HG03135 (cell line): ENCODE measurements at regions not wholly inside any gene's neighbourhood (a gene's known extent, or its start where the extent isn't known, plus 50 kb on each side); places are given as distances from the start of the nearest gene placed in this dataset.

Source experiments
- ATAC-seq: cut with Tn5 transposase; IDR thresholded peaks from one replicate; pipeline ENCODE4 v1.9.1; 2021; ENCODE audit warnings: mild to moderate bottlenecking, moderate library complexity; ENCODE audit not compliant: unreplicated experiment

- no peak for ATAC-seq
Observed at GRCh38 chr5:133905424-133905823, 63.0 kb downstream of the C5orf15 start.

DNA sequence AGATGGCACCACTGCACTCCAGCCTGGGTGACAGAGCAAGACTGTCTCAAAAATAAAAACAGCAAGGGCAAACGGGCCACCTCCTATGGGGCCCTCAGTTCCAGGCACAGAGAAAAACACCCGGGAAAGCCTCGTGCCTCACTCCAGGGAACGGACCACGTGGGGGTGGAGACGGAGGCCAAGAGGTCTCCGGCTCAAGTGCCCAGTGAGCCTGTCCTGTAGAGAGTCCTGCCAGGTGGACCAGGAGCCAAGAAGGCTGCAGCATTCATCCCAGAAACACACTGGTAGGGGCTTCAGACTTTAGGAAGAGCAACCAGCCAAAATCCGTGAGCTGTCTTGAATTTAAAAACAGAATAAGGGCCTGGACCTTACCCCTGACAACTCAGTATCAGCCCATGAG lies 63.8 kb downstream of the C5orf15 start:
- ATAC-seq = no peak

GRCh38 chr5:133902511-133903118 lies 65.8 kb downstream of the C5orf15 start:
- ATAC-seq = no peak

DNA sequence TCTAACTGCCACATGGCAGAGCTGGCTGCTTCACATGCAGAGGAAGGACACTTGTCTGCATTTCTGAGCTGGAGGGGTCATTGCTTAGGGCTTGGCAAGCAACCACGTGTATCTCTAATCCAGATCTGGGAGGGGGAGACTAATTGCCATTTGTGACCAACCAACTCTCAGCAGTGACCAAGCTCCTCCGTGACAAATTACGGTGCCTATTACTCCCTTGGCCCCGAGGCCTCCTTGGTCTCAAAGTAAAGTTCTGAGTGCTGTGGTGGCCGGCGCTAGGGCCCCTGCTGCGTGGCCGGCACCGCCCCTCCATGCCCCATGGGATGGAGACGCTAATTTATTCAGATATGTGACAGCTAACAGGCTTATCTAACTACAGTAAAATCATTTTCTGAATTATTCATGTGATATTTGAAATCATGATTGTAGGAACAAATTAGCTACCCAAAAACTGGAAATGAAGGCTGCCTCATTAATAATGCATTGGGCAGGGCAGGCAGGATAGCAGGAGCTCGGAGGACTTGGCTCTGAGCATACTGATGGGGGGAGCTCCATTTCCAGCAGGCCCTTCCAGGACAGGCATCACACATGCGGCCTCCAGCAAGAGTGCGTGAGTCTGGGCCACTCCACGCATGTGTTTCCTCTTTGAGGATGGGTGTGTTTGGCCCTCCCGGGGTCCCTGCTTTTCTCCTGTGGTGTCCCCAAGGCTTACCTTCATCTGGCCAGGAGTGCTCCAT lies 67.7 kb downstream of the C5orf15 start:
- ATAC-seq = no peak

GRCh38 chr5:133899506-133899905 lies 68.9 kb downstream of the C5orf15 start:
- no peak for ATAC-seq

DNA sequence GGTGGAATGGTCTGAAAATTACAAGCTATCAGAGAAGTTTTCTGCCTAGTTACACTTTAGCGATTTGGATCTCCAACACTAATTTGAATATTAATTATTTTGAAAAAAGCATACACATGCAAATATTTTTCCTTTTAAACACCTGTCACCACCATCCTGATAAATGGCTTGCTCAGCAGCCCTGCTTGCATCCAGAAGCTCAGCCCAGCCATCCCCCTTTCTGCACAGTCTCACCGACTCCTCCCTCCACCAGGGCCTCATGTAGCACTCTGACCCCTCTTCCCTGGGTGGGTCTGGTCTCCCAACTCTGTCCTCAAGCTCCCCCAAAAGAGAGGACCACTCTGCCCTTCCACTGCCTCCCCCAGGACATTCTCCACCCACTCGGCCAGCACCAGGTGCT lies 70.0 kb downstream of the C5orf15 start:
- ATAC-seq = no peak

- no peak for ATAC-seq
Observed at GRCh38 chr5:133897431-133897830, 71.0 kb downstream of the C5orf15 start.

- no peak for ATAC-seq
Observed at GRCh38 chr5:133896873-133897272, 71.6 kb downstream of the C5orf15 start.

DNA sequence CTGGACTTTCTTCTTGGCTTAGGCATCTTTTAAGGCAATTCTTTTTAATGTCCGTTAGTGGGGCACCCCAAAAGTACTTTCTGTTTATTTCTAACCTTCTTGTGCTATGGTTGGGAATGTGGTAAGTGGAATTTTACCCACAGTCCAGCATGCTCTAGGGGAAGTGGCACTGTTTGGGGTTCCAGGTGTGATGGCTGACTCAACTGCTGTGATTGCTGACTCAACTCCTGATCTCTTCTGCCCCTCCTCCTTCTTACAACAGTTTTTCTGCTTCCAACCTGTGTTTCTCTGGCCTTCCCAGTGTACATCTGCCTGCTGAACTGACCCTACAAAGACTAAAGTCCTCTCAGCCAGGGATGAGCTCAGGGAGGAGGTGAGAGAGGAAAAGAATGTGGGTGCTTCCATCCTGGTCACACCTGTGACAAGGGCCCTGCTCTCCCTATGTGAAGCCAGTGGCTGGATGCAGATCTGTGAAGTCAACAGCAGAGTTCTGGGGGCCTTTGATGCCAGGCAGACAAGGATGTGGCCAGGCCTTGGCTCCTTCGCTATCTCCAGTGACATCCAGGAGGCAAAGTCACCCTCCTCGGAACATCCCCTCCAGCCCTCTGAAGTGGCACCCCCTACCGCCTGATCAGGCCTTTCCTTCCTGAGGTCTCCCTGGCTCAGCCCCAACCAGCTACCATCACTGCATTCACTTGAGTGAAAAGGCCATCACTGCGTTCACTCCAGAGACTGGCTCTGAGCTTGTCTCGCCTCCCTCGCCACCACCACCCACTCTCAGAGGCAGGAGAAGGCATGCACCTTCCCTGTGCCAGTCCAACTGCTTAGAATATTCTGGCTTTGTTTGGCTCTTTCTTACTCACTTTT lies 72.2 kb downstream of the C5orf15 start:
- ATAC-seq = no peak

DNA sequence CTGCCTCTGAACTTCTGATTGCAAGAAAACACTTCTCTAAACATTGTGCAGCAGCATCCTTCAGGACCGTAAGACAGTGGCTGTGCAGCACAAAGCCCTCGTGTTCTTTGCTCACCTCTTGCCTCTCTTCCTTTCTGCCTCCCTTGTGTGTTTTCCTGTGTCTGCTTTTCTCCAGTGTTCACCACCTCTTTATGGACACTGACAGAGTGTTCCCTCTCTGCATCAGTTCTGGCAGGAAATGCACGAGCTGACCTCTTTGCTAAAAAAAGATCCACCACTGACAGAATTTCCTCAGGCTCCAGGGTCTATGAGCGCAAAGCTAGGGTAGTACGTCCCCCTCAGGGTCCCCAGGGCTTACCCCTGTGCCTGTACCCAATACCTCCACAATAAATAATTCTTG lies 74.3 kb downstream of the C5orf15 start:
- ATAC-seq = no peak

DNA sequence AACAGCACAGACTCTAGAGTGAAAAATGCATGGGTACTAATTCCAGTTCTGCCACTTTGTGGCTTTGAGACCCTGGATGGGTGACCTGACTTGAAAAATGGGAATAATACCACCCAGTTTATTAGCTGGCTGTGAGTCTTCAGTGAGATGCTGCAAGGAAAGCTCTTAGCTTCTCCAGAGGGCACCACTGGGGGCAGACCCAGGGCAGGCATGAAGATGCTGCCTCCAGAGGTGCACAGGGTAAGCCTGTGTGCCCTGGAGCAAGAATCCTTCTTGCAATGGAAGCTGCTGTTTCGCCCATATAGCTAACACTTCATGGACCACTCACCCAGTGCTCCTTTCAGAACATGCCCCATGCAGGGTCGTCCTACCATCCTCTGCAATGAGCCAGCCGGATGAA lies 75.7 kb downstream of the C5orf15 start:
- ATAC-seq = no peak

- ATAC-seq = no peak
Observed at GRCh38 chr5:133892306-133892705, 76.1 kb downstream of the C5orf15 start.

DNA sequence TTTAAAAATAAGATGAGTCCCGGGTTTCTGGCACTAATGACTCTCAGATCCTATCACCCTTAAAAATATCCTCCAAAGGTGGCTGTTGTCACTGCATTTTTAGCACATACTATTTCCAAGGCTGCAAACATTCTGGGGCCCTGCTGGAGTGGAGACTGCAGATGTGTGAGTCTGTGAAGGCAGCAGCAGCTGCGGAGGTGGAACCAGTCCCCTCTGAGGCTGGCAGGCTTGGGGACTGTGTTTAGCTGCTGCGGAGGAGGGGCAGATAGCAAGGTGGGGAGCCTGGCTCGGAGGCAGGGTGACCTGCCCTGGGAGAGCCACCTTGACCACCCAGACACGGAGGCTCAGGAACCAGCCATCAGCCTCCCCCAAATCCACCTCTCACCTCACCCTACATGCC lies 77.0 kb downstream of the C5orf15 start:
- no peak for ATAC-seq

- ATAC-seq = no peak
Observed at GRCh38 chr5:133890776-133891280, 77.6 kb downstream of the C5orf15 start.

DNA sequence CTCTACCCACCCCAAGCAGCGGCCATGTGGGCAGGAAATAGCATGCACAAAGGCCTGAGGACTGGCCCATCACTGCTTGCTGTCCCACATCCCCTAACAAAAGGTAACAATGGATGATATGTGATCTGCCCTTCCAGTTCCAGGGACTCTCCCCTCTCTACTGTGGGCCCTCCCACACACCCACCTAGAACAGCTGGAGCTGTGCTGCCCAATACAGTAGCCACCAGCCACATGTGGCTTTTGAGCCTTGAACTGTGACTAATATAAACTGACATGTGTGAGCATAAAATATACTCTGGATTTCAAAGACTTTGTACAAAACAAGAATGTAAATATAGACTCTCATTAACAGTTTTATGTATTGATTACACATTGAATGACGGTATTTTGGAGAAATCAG lies 78.1 kb downstream of the C5orf15 start:
- ATAC-seq = no peak

DNA sequence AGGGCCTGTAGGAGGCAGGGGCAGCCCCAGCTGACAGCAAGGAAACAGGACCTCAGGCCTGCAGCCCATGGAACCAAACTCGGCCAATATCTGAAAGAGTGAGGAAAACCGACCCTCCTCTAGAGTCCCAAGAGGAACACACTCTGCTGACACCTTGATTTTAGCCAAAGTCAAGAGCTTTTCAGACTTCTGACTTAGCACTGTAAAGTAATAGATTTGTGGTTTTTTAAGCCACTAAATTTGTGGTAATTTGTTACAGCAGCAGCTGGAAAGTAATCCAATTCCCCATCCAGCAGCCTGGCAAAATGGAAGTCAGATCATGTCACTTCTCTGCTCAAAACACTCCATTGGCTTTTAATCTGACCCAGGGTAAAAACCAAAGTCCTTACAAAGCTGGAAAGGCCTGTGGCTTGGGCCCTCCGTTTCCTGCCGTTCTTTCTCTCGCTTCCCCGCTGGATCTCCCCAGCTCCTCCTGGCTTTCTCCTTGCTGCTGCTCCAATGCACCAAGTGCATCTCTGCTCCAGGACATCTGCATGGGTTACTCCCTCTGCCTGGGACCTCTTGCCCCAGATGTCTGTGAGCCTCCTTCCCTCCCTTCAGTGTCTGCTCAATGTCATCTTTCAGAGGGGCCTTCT lies 79.0 kb downstream of the C5orf15 start:
- ATAC-seq = no peak

DNA sequence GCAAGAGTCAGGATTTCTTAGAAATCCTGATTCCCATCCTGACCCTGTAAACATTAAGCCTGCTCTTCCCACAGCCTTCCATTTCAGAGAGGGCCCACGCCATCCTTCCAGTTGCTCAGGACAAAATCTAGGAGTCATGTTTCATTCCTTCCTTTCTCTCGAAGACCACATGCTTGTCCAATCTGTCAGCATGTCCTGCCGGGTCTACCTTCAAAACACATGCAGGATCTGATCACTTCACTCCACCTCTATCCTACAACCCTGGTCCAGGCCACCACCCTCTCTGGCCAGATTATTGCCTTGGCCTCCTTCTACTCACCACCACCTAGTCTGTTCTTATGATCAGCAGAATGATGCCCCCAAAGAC lies 79.8 kb downstream of the C5orf15 start:
- ATAC-seq = no peak

DNA sequence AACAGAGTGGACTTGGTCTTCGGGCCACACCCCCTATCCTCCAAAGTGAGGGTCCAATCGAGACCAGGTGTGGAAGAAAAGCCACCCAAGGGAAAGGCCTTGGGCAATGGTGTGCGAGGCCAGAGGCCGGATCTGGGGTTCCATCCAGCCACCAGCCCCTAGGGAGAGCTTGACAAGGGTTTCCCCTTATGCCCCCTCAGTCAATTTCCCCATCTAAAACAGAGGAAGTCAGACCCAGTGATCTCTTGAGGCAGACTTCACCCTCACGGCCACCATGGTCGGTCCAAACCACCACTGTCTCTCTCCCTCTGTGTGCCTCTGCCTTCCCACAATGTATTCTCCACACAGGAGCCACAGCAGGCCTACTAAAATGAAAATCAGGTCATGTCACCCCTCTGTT lies 82.9 kb downstream of the C5orf15 start:
- no peak for ATAC-seq

DNA sequence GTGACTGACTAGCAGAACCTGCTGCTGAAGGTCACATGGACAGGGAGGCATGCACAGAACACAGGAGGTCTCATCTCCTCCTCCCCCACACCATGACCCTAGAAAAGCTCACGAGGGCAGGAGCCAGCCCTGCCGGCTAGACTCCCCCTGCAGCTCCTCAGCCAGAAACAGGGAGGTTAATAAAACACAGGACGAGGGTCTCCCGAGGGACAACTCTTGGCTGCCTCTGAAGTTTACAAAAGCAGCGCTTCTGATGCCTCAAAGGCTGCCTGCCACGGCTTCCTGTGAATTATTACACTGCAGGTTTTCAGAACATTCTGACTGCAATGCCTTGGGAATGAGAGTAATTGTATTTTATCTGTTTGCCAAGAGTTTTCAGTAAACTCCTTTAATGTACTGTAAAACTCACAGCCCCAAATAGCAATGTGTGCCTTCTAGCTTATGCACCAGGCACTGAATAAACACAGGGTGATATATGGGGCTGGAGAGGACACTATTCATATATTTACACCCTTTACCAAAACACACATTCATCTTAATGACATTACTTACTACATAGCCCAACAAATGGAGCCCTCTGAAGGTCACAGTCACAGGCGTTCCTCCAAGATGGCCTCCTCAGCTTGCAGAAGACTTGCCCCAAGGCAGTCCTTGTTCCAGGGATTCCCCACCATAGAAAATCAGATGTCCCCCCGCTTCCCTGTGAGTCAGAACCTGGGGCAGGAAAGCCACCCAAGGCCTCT lies 83.7 kb downstream of the C5orf15 start:
- ATAC-seq = no peak

- no peak for ATAC-seq
Observed at GRCh38 chr5:133883916-133884315, 84.5 kb downstream of the C5orf15 start.

- no peak for ATAC-seq
Observed at GRCh38 chr5:133882846-133883245, 85.6 kb downstream of the C5orf15 start.
